ENCODE measurements at regions not wholly inside any gene's neighbourhood (a gene's known extent, or its start where the extent isn't known, plus 50 kb on each side); places are given as distances from the start of the nearest gene placed in this dataset.
A peak's percentile ranks its signal among the peaks of the same experiment; 100 is the strongest.

- no peak for TF ChIP-seq POLR2A (IDR thresholded peaks at IDR 0.05; ENCODE audit: low read depth, low read length)
- FAIRE-seq (no peak), DNase-seq (ENCODE audit: insufficient read length, low spot score) (no peak)
Observed at GRCh38 chr10:130817046-130817624, 494.4 kb downstream of the TCERG1L start.

DNA sequence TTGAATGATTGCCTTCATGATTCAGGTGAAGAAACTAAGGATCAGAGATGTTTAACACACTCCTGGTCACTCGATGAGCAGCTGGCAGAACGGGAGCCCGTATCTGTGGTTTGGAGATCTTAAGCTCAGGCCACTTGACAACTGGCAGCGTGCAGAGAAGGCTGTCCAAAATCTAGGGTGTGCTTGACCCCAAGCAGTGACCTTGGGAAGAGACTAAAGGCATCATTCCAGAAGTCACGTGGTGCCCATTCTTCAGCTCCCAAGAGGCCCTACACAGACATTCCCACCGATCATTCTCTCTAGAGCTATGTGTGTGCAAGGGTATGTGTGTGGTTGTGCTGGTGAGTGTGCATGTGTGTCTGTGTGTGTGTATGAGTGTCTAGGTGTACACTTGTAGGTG is 493.8 kb downstream of the TCERG1L start:
- TF ChIP-seq PAX5 (IDR thresholded peaks at IDR 0.05; ENCODE audit: insufficient read depth, low read length, severe bottlenecking): no peak
- no peak for TF ChIP-seq POLR2AphosphoS5 (IDR thresholded peaks at IDR 0.05; ENCODE audit: low read depth, low read length)

DNA sequence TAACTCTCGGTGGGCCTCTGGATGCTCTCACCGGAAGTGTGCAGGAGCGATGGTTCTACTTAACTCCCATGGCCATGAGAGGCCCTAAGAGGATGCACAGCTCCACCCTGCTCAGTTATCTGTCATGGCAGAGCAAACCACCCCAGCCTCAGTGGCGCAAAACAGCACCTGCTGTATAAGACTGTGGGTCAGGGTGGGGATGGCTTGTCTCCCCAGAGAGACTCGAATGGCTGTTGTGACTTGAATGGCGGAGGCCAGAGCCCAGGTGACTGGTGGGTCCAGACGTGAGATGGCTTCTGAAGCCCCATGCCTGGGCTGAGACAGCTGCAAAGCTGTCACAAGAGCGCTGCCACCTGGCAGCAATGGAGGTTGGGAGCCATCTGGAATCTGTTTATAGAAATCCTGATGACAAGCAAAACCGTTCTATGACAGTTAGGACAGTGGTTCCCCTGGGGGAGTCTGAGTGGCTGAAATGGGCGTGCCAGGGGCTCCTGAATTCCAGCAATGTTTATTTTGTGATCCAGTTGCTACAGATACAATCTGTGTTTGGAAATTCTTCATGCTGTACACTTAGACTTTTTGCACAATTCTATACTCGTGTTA is 490.5 kb downstream of the TCERG1L start:
- DNase-seq (ENCODE audit: insufficient read length, low spot score) (no peak), FAIRE-seq (no peak)
- TF ChIP-seq TAF1 (IDR thresholded peaks at IDR 0.05; ENCODE audit: low read depth, low read length): no peak
- TF ChIP-seq POLR2AphosphoS5 (IDR thresholded peaks at IDR 0.05; ENCODE audit: low read depth, low read length): no peak
- TF ChIP-seq SPI1 (IDR thresholded peaks at IDR 0.05; ENCODE audit: low read depth, low read length): no peak
- TF ChIP-seq POU2F2 (IDR thresholded peaks at IDR 0.05; ENCODE audit: low read depth, low read length): no peak
- TF ChIP-seq PAX5 (IDR thresholded peaks at IDR 0.05; ENCODE audit: insufficient read depth, low read length, severe bottlenecking): no peak
- no peak for TF ChIP-seq POLR2A (IDR thresholded peaks at IDR 0.05; ENCODE audit: low read depth, low read length)

More for the DNA sequence above, 493.8 kb downstream of the TCERG1L start:
- DNase-seq (ENCODE audit: insufficient read length, low spot score) (no peak), FAIRE-seq (no peak)

- FAIRE-seq: peak; percentile 59
Observed at GRCh38 chr10:130824230-130825014, 487.1 kb downstream of the TCERG1L start.

GRCh38 chr10:130833596-130833995 is 477.9 kb downstream of the TCERG1L start:
- TF ChIP-seq TAF1 (IDR thresholded peaks at IDR 0.05; ENCODE audit: low read depth, low read length): no peak
- no peak for TF ChIP-seq POU2F2 (IDR thresholded peaks at IDR 0.05; ENCODE audit: low read depth, low read length)
- no peak for TF ChIP-seq POLR2A (IDR thresholded peaks at IDR 0.05; ENCODE audit: low read depth, low read length)
- no peak for TF ChIP-seq SPI1 (IDR thresholded peaks at IDR 0.05; ENCODE audit: low read depth, low read length)
- TF ChIP-seq POLR2AphosphoS5 (IDR thresholded peaks at IDR 0.05; ENCODE audit: low read depth, low read length): no peak
- no peak for TF ChIP-seq PAX5 (IDR thresholded peaks at IDR 0.05; ENCODE audit: insufficient read depth, low read length, severe bottlenecking)
- FAIRE-seq: no peak
- DNase-seq (ENCODE audit: insufficient read length, low spot score): no peak

More at GRCh38 chr10:130824230-130825014, 487.1 kb downstream of the TCERG1L start:
- DNase-seq (ENCODE audit: insufficient read length, low spot score): no peak
- TF ChIP-seq POU2F2 (IDR thresholded peaks at IDR 0.05; ENCODE audit: low read depth, low read length) (no peak), TAF1 (IDR thresholded peaks at IDR 0.05; ENCODE audit: low read depth, low read length) (no peak), POLR2AphosphoS5 (IDR thresholded peaks at IDR 0.05; ENCODE audit: low read depth, low read length) (no peak), PAX5 (IDR thresholded peaks at IDR 0.05; ENCODE audit: insufficient read depth, low read length, severe bottlenecking) (no peak), SPI1 (IDR thresholded peaks at IDR 0.05; ENCODE audit: low read depth, low read length) (no peak), POLR2A (IDR thresholded peaks at IDR 0.05; ENCODE audit: low read depth, low read length) (no peak)

DNA sequence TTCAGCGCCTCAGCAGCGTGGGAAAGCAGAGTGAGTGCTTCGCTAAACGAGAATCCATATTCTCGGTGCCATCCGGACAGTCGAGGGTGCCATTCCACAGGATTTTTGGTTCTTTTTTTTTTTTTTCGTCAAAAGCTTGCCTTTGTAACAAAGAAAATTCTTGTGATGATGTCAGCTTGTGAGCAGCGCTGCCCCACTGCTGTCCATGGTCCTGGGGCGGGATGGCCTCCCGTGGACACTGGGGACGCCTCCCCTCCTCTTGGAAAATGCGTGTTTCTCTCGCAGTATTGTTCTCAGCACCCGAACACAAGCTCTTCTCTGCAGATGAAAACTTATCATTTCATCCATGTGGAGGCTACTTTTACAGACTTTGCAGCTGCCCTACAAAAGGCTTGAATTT is 477.4 kb downstream of the TCERG1L start:
- no peak for TF ChIP-seq TAF1 (IDR thresholded peaks at IDR 0.05; ENCODE audit: low read depth, low read length)
- no peak for TF ChIP-seq POLR2AphosphoS5 (IDR thresholded peaks at IDR 0.05; ENCODE audit: low read depth, low read length)
- no peak for TF ChIP-seq SPI1 (IDR thresholded peaks at IDR 0.05; ENCODE audit: low read depth, low read length)
- no peak for TF ChIP-seq PAX5 (IDR thresholded peaks at IDR 0.05; ENCODE audit: insufficient read depth, low read length, severe bottlenecking)
- TF ChIP-seq POU2F2 (IDR thresholded peaks at IDR 0.05; ENCODE audit: low read depth, low read length): no peak
- no peak for TF ChIP-seq POLR2A (IDR thresholded peaks at IDR 0.05; ENCODE audit: low read depth, low read length)
- DNase-seq (ENCODE audit: insufficient read length, low spot score): no peak
- no peak for FAIRE-seq

DNA sequence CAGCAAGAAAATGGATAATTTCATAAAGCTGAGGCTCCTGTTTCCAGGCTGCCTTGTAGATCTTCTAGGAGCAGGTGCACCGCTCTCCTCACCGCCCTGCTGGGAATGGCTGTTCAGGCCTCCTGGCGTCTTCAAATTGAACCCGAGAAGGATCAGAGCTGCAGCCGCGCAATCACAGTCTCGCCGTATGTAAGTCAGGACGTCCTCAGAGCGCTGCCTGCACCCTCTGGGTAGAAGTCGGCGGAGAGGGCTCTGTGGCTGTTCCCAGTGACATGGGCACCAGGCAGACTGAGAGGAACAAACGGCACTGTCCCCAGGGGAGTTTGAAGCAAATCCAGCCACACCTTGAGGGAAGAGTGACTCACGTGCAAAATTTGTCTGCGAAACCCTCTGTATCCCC is 476.9 kb downstream of the TCERG1L start:
- DNase-seq (ENCODE audit: insufficient read length, low spot score) (no peak), FAIRE-seq (no peak)
- TF ChIP-seq POLR2A (IDR thresholded peaks at IDR 0.05; ENCODE audit: low read depth, low read length) (no peak), SPI1 (IDR thresholded peaks at IDR 0.05; ENCODE audit: low read depth, low read length) (no peak), TAF1 (IDR thresholded peaks at IDR 0.05; ENCODE audit: low read depth, low read length) (no peak), POU2F2 (IDR thresholded peaks at IDR 0.05; ENCODE audit: low read depth, low read length) (no peak), PAX5 (IDR thresholded peaks at IDR 0.05; ENCODE audit: insufficient read depth, low read length, severe bottlenecking) (no peak), POLR2AphosphoS5 (IDR thresholded peaks at IDR 0.05; ENCODE audit: low read depth, low read length) (no peak)

DNA sequence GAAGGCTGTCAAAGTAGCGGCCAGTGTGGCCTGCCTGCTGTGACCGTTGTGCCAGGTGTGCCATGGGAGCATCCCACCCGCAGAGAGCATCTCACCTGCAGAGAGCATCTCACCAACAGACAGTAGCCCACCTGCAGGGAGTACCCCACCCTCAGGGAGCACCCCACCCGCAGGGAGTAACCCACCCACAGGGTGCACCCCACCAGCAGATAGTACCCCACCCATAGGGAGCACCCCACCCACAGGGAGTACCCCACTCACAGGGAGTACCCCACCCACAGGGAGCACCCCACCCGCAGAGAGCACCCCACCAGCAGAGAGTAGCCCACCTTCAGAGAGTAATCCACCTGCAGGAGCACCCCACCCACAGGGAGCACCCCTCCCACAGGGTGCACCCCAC is 476.5 kb downstream of the TCERG1L start:
- FAIRE-seq: no peak
- no peak for TF ChIP-seq SPI1 (IDR thresholded peaks at IDR 0.05; ENCODE audit: low read depth, low read length)
- no peak for TF ChIP-seq TAF1 (IDR thresholded peaks at IDR 0.05; ENCODE audit: low read depth, low read length)
- TF ChIP-seq POLR2A (IDR thresholded peaks at IDR 0.05; ENCODE audit: low read depth, low read length): no peak
- no peak for TF ChIP-seq POU2F2 (IDR thresholded peaks at IDR 0.05; ENCODE audit: low read depth, low read length)
- TF ChIP-seq POLR2AphosphoS5 (IDR thresholded peaks at IDR 0.05; ENCODE audit: low read depth, low read length): no peak
- no peak for TF ChIP-seq PAX5 (IDR thresholded peaks at IDR 0.05; ENCODE audit: insufficient read depth, low read length, severe bottlenecking)
- no peak for DNase-seq (ENCODE audit: insufficient read length, low spot score)

DNA sequence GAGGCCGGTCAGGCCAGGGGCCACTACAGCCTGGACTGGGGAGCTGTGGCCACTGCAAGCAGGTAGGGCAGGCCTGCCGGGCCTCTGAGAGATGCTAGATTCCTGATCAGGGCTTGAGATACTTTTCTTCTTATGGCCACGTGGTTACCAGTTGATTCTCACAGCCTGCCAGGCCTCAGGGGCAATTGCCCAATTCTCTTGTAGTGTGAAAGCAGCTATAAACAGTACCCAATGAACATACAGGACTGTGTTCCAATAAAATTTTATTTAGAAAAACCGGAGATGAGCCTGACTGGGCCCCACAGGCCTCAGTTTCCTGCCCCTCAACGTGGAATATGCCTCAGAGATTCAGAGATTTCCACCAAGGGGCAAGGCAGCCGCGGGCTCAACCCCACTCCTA is 475.2 kb downstream of the TCERG1L start:
- TF ChIP-seq TAF1 (IDR thresholded peaks at IDR 0.05; ENCODE audit: low read depth, low read length): no peak
- no peak for FAIRE-seq
- no peak for DNase-seq (ENCODE audit: insufficient read length, low spot score)
